Effector CD8-positive, alpha-beta T cell (primary cell): ENCODE measurements at regions not wholly inside any gene's neighbourhood (a gene's known extent, or its start where the extent isn't known, plus 50 kb on each side); places are given as distances from the start of the nearest gene placed in this dataset.
A peak's percentile ranks its signal among the peaks of the same experiment; 100 is the strongest.
"Not testable (repeated sequence)": the region's sequence is repeated elsewhere in the genome, so short reads cannot be mapped to it uniquely, and the experiment has no call there.

Experiments used
- DNase-seq: peaks from one replicate; lab custom pipeline; 2025; lab: John Stamatoyannopoulos, UW

DNA sequence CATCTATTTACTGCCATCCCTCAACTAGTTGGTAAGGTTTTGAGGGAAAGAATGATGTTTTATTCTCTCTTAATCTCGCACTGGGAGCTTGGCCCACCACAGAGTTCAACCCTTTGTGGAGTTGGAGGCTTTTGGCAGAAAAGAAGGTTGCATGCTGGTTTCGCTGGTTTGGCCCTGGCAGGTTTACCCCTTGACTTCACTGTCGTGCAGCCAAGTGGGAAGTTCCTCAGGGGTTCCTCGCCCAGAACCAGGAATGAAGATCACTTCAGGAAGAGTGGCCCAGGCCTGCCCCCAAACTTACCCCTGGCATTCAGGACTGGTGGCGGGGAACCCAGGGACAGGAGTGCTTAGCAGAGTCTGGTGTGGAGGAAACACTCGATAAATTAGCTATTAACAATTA lies 103.1 kb upstream of the LYZL2 start:
- no peak for DNase-seq

DNA sequence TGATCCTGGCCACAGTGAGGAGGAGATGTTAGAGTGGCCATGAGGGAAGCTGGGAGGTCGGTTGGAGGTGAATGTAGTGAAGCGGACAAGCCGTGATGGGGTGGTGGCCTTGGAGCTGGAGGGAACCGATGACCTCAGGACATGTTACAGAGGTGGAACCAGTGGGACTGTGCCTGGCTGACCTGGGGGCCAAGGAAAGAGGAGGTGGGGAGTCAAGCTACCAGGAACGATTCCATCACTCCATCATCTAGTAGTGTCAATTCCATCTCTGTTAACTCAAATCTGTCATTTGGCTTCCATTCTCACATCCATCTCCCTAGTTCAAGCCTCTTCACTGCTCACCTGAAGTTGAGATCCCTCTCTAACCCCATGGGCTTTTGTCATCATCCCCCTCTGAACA lies 102.4 kb upstream of the LYZL2 start:
- DNase-seq, result no peak

DNA sequence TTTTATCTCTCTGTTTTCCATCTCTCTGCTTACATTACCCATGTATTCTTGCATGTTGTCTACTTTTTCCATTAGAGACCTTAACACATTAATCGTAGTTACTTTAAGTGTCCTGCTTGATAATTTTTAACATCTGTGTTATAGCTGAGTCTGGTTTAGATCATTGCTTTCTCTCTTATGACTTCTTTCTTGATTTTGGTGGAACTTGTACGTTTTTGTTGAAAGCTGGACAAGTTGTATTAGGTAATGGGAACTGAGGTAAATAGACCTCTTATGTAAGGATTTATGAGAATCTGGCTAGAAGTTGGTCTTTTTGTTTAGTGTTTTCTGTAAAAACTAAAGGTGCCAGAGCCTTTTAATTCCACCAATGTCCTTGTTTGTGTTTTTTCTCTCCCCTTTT lies 100.8 kb upstream of the LYZL2 start:
- no peak for DNase-seq

DNA sequence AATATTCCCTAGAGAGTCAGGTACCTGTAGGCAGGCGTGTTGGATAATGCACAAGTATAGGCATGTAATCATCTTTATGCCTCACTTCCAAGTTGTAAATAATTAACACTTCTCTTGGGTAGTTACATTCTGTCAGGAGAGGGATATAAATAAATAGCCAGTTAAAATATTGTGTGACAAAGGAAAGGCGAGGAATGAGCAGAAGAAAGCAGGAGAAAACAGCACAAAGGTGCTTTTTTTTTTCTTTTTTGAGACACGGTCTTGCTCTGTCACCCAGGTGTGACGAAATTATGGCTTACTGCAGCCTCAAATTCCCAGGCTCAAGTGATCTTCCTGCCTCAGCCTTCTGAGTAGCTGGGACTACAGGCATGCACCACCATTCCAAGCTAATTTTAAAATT lies 99.2 kb upstream of the LYZL2 start:
- DNase-seq, result no peak

DNA sequence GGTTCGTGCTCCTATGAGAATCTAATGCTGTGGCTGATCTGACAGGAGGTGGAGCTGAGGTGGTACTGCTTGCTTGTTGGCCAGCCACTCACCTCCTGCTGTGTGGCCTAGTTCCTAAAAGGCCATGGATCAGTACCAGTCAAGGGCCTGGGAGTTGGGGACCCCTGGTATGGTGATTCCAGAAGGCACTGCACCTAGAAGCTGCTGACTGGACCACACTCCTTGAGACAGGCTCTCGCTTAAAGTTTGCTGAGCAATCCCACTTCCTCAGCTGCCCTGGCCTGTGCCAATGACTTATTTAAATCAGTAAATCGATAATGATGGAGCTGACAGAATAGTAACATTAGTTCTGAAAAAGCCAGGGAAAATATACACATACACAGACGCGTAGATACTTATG lies 98.6 kb upstream of the LYZL2 start:
- DNase-seq, result no peak

DNA sequence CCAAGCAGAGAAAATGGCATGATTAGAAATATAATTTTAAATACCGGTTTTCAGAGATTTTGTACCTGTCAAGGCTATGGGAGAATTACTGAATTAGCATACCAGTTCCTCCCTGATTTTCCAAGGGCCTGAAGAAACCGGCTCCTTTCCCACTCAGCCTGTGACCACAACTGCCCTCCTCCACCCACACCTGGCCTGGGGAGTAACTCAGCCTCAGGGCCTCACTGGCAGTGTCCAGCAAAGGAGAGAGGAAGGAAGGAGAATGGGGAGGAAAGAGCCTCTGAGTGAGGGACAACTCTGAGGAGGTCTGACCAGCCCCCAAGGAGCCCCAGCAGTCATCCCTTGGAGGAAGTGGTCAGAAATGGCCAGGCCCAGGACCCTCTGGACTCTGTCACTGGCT lies 98.0 kb upstream of the LYZL2 start:
- no peak for DNase-seq

DNA sequence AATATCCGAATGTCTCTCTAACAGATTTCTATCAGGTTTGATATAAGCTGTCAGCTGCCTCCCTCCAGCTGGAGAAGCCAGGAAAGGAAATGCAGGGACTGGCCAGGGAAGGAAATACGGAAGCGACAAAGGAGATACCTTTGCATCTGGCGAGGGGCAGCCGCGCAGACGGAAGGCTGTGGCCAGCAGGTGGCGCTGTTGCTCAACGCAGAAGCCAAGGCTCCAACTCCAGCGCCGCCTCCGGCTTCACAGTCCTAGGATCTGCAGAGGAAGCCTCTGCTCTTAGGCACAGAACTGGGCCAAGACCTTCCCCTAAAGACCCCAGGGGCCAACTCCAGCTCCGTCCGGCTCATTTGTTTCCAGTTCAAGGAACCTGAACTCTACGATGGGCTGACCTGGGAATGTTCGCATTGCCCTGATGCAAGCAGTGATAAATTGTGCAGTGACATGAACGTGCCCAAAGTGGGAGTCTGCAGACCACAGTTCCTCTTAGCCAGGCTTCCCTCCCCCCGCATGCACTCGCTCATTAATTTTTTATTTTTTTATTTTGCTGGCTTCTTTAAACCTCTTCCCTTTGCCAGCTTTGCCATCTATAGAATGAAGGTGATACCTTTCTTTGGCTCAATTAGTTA lies 97.3 kb upstream of the LYZL2 start:
- DNase-seq, result peak; percentile 63

DNA sequence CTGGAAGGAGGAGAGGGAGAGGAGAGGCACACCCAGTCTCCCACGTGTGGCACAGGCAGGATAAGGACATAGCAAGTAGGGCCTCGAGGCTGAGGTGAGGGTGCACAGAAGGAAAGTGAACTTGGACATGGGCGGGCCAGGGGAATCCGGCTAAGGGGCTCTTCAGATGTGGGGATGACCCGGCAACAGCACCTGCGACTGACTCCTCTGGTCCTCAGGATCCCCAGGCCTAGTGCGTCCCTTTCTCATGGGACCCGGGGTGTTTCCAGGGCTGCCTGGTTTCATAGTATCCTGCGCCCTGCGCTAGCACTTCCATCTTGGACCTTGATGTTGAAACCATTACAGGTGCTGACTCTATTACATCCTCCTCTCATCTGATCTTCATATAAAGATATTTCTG lies 96.1 kb upstream of the LYZL2 start:
- no peak for DNase-seq

DNA sequence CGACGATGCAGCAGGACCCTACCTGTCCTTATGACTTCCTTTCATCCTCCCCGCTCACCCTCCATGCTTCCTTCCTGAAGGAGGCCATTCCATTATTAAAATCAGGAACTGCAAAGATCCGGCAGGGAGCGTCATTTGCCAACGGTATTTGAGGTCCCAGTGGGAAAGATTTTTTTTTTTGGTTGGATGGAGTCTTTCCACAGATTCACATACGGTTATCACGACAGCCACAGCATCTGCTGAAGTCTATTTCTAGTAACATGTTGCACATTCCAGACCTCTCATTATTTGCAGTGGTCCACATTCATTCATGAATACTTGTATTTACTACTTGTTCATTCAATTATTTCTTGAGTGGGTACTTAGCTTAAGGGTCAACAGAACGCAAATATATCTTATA lies 94.7 kb upstream of the LYZL2 start:
- no peak for DNase-seq

DNA sequence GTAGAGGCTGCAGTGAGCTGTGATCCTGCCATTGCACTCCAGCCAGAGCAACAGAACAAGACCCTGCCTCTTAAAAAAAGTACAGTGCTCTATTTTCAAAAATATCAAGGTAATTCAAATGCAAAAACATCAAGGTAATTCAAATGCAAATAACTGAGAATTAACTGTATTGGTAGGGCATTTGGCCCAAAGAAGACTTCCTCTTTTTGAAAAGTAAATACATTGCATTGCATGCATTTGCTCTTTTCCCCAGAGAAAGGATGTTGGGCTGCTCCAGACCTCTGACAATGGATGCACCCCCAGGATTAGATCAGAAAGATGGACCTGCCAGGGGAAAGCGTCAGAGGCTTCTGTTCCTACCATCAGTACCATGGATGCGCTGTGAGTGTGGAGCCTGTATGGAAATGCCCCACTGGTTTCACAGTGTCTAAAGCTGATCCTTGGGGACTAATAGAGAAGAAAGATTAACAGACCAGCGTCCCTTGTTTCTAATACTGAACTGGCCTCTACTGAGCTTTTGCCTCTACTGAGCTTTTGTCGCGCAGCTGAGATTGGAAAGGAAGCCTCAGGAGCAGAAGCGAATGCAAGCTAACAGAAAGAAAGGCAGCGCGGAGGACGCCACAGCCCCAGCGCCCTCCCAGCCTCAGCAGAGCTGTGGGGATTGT lies 93.5 kb upstream of the LYZL2 start:
- DNase-seq, result no peak

DNA sequence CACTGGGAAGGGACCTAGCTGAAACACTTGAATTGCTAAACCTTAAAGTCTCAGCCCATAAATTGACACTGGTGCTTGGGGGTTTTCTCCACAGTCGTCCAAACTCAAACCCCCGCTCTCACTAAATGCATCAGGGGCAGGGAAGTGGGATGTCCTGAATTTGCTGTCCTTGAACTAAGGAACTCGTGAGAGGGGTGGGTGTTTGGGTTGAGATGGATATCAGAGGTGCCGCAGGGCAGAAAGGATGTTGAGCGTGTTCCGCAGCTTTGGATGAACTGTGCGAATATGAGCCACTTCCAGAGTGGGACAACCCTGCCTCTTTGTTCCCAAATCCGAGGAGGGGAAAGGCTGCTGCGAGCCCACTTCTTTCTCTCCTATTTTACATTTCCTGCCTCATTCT lies 90.3 kb upstream of the LYZL2 start:
- no peak for DNase-seq

DNA sequence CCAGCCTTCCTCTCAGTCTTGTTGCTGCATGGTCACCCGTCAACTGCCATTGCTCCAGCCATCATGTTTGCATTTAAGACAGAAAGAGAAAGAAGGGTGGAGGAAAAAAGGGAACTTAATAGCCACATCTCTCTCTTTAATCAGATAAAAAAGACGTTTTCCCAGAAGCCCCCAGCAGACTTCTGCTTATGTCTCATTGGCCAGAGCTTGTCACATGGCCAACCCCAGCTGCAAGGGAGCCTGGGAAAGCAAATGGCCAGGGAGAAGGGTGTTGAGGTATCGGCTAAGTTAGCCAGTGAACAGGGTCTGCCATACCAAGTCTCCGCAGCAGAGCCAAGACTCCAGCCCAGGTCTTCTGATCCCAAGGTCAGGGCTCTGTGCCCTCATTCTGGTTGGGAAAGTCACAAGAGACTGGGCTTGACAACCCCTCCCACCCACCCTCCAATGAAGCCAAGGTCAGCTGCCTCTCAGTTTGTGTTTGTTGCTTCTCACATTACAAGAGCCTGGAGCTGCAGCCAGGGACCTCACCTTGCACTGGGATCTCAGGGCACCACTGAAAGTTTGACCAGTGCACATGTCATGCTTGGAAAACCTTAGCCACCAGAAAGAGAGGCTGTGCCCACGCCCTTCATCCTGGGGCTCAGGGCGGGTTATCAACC lies 80.3 kb upstream of the LYZL2 start:
- DNase-seq, result no peak

DNA sequence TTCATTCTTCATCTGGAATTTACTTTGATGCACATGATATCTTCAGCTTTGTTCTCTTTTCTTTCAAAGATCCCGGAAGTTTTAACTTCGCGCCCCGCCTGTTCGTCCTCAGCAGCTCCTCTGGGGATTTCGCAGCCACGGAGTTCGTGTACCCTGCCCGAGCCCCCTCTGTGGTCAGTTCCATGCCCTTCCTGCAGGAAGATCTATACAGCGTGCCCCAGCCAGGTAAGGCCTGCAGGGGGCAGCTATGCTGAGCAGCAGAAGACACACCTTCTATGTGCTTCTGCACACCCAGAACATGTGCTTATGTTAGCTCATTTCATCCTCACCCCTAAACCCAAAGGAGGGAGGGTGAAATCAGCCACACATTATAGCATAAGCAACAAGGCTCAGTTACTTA lies 79.7 kb upstream of the LYZL2 start:
- no peak for DNase-seq

DNA sequence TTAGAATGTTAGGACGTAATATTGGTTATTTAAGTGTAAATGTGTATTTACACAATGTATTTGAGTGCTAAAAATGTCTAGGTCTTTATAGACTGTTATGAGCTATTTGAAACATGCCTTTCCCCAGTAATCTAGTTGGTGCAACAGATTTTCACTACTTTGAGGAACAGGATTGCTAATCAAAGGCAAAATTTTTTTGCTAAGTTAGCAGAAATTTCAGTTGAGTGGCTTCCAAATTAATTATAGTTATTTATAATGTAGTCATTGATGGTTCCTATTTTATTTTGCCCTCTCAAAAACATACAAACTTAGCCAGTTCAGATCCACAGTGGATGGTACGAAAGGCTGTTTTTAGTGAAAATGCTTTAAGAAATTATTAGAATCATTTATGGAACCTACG lies 78.7 kb upstream of the LYZL2 start:
- no peak for DNase-seq

DNA sequence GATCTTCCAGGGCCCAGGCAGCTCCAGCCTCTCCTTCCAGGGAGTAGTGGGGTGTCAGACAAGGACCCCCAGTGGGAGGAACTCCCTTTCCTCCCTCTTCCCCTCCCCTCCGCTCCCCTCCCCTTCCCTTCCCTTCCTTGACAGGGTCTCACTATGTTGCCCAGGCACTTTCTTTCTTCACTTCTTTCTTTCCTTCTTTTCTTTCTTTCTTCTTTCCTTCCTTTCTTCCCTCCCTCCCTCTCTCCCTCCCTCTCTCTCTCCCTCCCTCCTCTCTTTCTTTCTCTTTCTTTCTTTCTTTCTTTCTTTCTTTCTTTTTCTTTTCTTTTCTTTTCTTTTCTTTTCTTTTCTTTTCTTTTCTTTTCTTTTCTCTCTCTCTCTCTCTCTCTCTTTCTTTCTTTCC lies 76.6 kb upstream of the LYZL2 start:
- not testable (repeated sequence) for DNase-seq

DNA sequence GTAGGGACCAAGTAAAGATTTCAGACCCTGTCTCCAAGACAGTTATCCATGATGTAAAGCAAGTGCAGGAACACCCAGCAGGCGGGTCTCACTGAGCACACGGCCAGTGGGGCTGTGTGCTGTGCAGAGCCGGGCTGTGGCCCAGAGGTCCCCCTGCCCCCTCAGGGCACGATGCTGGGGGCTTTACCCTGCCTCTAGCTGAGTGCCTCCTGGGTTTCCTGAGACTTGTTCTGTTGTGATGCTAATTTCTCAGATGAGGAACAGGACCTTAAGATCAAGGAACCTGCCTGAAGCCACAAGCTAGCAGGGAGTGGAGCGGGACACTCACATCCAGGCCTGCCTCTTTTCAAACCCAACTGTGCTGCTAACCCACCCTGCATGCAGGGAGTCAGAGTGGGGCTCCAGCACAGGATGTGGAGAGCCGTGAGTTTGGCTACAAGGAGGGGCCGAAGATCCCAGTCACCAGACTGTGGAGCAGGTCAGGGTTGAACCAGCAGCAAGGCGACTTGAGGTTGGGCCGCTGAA lies 76.1 kb upstream of the LYZL2 start:
- no peak for DNase-seq

DNA sequence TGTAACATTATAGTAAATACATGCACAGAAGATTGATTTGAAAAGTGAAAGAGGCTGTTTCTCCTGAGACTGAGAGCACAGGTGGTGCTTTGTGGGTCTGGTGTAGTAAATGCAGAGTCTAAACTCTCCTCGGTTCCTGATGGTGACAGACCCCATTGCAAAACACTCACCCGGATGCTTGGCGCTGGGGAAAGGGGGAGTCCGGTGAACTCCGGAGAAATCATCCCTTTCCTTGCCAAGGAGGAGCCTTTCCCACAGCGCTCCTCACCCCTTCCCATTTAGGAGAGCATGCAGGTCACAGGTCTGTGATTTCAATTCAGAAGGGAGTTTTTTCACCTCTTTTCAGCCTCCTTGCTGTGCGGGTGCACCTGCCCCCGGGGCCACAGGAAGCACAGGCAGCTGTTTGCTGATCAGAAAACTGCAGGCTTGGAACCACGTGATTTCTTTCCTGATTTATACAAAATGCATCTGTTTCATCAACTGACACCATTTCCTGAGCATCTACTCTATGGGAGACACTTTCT lies 75.6 kb upstream of the LYZL2 start:
- no peak for DNase-seq

DNA sequence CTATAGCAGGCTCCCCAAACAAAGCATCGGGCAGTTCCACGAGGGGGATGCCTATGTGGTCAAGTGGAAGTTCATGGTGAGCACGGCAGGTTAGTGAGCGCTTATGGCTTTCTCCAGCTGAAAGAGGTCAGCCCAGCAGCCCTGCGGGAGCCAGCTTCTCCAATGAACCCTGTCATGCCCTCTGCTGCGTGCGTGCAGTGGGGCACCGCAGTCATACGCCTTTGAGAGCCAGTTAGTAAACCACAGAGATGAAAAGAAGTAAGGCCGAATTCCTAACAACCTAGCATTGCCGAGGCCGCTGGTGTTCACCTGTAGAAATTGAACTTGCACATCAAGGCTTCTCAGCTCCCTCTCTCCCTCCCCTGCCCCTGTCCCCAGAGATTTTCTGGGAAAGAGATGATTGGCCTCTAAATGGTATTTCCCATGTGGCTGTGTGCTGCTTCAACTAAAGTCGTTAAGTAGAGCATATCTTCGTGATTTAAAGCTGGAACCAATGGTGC lies 75.1 kb upstream of the LYZL2 start:
- not testable (repeated sequence) for DNase-seq

DNA sequence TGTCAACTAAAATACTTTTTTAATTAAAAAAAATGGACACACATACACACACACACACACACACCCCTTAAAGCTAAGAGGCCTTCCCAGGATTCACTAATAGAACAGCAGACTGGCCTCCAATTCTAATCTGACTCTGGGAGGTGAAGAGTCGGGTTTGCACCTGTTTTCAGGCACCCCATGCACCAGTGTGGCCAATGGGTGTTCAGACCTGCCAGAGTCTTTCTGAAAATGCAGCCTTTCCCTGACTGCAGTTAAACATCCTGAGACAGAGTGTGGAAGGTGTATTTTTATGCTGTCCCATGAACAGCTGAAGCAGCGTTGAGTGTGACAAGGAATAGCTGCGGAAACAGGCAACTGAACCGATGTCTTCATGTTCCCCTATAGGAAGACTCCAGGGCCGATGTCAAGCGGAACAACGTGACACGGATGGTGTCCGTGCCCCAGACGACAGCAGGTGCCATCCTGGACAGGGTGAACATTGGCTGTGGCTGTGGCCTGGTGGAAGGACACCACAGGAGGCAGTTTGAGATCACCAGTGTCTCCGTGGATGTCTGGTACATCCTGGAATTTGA lies 74.6 kb upstream of the LYZL2 start:
- no peak for DNase-seq

DNA sequence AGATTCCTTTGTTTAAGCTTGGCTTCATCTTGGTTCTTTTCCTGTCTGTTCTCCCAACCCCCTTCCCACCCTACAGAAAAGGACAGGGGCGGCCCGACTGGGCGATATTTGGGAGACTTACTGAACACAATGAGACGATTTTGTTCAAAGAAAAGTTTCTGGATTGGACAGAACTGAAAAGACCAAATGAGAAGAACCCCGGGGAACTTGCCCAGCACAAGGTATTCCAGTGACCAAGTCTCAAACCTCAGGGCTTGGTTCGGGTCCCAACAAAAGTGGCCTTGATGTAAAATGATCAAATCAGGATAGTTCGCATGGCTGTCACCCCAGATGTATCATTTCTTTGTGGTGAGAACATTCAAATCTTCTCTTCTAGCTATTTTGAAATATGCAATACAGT lies 73.9 kb upstream of the LYZL2 start:
- DNase-seq, result not testable (repeated sequence)

DNA sequence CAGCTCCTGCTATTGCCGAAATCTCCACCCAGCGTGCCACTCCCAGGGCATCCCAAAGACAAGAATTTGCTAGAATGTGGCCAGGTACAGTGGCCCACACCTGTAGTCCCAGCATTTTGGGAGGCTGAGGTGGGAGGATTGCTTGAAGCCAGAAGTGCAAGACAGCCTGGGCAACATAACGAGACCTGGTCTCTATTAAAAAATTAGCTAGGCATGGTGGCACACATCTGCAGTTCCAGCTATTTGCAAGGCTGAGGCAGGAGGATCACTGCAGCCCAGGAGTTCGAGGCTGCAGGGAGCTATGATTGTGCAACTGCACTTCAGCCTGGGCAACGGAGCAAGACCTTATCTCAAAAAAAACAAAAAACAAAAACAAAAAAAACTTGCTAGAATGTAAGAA lies 73.3 kb upstream of the LYZL2 start:
- DNase-seq, result no peak

DNA sequence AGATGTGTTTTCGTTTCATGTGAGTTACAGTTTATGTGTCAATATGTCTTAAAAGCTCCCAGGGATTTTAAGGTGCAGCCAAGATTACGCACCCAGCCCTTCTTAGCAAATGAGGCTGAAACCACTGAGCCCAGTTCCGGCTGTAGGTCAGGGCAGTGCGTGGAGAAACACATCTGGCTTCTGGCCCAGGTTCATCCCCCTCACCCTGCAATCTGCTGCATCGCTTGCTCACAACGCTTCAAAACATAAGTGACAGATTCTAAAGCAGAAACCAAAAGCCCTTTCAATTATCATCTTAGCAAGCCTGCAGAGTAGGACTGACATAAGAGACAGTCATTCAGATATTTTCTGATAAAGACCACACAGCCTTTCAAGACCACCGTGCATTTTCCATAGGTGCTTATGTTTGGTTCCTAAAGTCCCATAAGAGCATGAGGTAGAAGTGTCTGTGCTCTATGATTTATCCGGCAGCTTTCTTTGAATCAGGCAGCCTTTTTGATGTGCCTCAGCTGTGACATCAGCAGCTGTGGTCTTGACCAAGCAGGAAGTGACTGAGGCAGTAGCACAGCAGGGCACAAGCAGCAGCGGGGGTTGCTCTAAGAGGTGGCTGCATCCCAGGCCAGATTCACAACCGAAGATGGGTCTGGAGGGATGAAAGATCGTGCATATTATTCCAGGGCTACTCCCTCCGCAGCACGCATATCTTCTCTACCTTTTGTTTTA lies 72.1 kb upstream of the LYZL2 start:
- peak; percentile 25 for DNase-seq
